PC-3 (cell line): ENCODE measurements at regions not wholly inside any gene's neighbourhood (a gene's known extent, or its start where the extent isn't known, plus 50 kb on each side); places are given as distances from the start of the nearest gene placed in this dataset.

Source experiments
- EZH2 ChIP-seq: fragments of 300-600 bp; sonication (generic); IDR thresholded peaks from one replicate; pipeline ENCODE4 v1.6.1; 2017; ENCODE audit warnings: antibody characterized with exemption, mild to moderate bottlenecking, low read length; ENCODE audit not compliant: unreplicated experiment
- TF ChIP-seq, protein P1 (sequence below): fragments of 300-600 bp; sonication (generic); conservative IDR thresholded peaks from 2 replicates; pipeline ENCODE4 v1.5.1; 2017; ENCODE audit warnings: antibody characterized with exemption, low read depth, mild to moderate bottlenecking, low read length

GRCh38 chr2:234330902-234331301 lies 166.0 kb downstream of the ARL4C start:
- TF ChIP-seq, protein P1, sequence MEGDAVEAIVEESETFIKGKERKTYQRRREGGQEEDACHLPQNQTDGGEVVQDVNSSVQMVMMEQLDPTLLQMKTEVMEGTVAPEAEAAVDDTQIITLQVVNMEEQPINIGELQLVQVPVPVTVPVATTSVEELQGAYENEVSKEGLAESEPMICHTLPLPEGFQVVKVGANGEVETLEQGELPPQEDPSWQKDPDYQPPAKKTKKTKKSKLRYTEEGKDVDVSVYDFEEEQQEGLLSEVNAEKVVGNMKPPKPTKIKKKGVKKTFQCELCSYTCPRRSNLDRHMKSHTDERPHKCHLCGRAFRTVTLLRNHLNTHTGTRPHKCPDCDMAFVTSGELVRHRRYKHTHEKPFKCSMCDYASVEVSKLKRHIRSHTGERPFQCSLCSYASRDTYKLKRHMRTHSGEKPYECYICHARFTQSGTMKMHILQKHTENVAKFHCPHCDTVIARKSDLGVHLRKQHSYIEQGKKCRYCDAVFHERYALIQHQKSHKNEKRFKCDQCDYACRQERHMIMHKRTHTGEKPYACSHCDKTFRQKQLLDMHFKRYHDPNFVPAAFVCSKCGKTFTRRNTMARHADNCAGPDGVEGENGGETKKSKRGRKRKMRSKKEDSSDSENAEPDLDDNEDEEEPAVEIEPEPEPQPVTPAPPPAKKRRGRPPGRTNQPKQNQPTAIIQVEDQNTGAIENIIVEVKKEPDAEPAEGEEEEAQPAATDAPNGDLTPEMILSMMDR: no peak
- TF ChIP-seq EZH2: no peak
